Immature natural killer cell (primary cell): ENCODE measurements at regions not wholly inside any gene's neighbourhood (a gene's known extent, or its start where the extent isn't known, plus 50 kb on each side); places are given as distances from the start of the nearest gene placed in this dataset.
"Not testable (repeated sequence)": the region's sequence is repeated elsewhere in the genome, so short reads cannot be mapped to it uniquely, and the experiment has no call there.

ENCODE experiments used
- DNase-seq, 3 donors: peaks; one replicate each; pipeline ENCODE4 v3.0.0; 2022; ENCODE audit warnings: mixed read lengths in 1 of 3
- H3K27ac Mint-ChIP-seq, 6 donors: one replicate each; pipeline ENCODE4 v1.8.0; 2020; ENCODE audit warnings: mixed read lengths in 6 of 6, mild to moderate bottlenecking in 5 of 6, inconsistent platforms in 4 of 6, moderate library complexity in 3 of 6
- H3K27me3 Mint-ChIP-seq, 3 donors: one replicate each; pipeline ENCODE4 v1.8.0; 2020 to 2021; ENCODE audit warnings: low read depth in 3 of 3, mild to moderate bottlenecking in 3 of 3, mixed read lengths in 3 of 3, moderate library complexity in 3 of 3, inconsistent platforms in 1 of 3
- H3K36me3 Mint-ChIP-seq, 3 donors: one replicate each; pipeline ENCODE4 v1.8.0; 2020; ENCODE audit warnings: mixed read lengths in 3 of 3, inconsistent platforms in 2 of 3, mild to moderate bottlenecking in 2 of 3
- H3K4me1 Mint-ChIP-seq, 2 donors: one replicate each; pipeline ENCODE4 v1.8.0; 2020; ENCODE audit warnings: inconsistent platforms in 2 of 2, mild to moderate bottlenecking in 2 of 2, mixed read lengths in 2 of 2, moderate library complexity in 1 of 2
- H3K4me3 Mint-ChIP-seq, 5 donors: one replicate each; pipeline ENCODE4 v1.8.0; 2020; ENCODE audit warnings: mild to moderate bottlenecking in 5 of 5, mixed read lengths in 5 of 5, inconsistent platforms in 3 of 5, moderate library complexity in 3 of 5
- H3K9me3 Mint-ChIP-seq, 6 donors: one replicate each; pipeline ENCODE4 v1.8.0; 2020; ENCODE audit warnings: mild to moderate bottlenecking in 6 of 6, mixed read lengths in 6 of 6, inconsistent platforms in 4 of 6, moderate library complexity in 3 of 6

DNA sequence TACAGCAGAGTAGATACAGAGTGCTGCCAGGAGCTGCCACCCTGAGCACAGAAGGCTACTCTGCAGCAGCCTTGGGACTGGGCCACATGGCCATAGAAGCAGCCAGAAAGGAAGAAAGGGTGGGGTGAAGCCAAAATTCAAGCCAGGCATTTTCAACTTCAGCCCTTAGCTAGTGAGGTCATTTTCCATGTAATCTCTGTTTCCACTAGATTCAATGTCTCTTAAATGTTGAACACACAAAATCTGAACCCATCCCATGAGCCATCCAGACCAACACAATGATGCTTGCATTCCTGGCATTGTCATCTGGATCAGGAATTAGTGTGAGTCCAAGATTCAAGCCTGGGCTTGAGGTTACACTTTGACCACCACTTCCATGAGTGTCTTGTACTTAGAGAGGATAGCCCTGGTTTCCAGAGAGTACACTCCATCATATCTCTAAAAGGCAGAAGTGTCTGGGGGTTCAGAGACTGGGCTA lies 243.6 kb downstream of the OSR1 start:
- no peaks in the 10 kb centered on the region for H3K4me1 Mint-ChIP-seq

DNA sequence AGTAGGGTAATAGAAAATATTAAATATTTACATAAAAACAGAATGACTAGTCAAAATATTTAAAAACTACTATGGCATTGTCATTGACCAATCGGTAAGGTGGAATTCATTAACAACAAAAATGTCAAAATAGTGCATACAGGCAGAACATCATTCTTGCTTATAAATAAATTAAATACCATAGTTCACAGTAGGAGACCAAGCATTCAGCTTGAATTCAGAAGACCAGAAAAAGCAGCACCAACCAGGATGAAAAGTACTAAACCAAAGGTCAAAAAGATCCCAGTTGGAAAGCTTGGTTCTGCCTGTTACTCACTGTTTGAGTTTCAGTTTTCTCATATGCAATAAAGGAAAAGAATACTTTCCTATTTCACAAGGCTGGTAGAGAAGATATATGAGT lies 244.3 kb downstream of the OSR1 start:
- Mint-ChIP-seq H3K4me3 (no peak overlapping the region), H3K36me3 (no peaks in the 10 kb centered on the region), H3K27ac (no peak overlapping the region), H3K4me1 (no peaks in the 10 kb centered on the region), H3K9me3 (peaks cover 1 to 30% (median 14%) of the 10 kb centered on the region in 6 donors), H3K27me3 (no peaks in the 10 kb centered on the region)
- DNase-seq = no peak

More for the DNA sequence above, 243.6 kb downstream of the OSR1 start:
- Mint-ChIP-seq H3K27ac (no peak overlapping the region), H3K4me3 (no peak overlapping the region), H3K27me3 (no peaks in the 10 kb centered on the region), H3K36me3 (no peaks in the 10 kb centered on the region), H3K9me3 (peaks cover 1 to 27% (median 14%) of the 10 kb centered on the region in 6 donors)
- DNase-seq = no peak

DNA sequence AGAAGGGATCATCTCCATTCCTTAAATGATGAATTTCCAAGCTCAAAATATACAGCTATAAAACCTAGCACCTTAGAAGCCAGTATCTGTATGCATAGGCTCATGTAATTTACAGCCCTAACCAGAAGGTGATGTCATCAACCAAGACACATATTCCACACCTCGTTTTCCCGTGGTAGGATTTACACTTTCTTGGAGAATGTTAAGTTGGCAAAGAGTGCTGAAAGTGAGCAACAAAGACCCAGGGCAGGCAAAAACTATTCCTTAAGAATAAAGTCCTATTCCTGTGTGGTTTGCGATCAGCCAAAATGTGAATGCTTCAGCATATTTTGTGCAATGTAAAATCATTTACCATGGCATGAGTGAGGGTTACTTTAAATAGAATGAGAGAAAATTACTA lies 247.1 kb downstream of the OSR1 start:
- Mint-ChIP-seq H3K4me1 (no peaks in the 10 kb centered on the region), H3K9me3 (peaks cover 5 to 26% (median 8%) of the 10 kb centered on the region in 6 donors), H3K27me3 (no peaks in the 10 kb centered on the region), H3K36me3 (no peaks in the 10 kb centered on the region), H3K27ac (no peak overlapping the region), H3K4me3 (no peak overlapping the region)
- DNase-seq = no peak

DNA sequence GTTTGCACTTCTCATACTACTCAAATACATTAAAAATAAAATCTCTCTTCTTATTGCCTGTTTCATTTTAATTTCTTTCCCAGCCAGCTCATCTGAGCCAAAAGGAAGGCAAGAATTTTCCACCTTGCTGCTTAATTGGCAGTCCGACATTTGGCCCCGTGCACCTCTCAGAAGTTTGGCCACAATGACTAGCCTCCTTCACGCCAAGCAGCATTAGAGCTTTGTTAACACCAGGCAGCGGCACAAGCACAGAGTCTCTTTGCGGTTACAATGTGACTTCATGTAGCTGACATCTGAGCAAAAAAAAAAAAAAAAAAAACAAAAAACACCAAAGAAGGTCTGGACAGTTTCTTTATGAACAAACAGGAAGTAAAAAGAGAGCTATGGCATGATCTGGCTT lies 248.9 kb downstream of the OSR1 start:
- peaks cover 0 to under 1% (median 0%) of the 10 kb centered on the region in 3 donors for H3K27me3 Mint-ChIP-seq
- H3K36me3 Mint-ChIP-seq = no peaks in the 10 kb centered on the region
- peaks cover 5 to 23% (median 7%) of the 10 kb centered on the region in 6 donors for H3K9me3 Mint-ChIP-seq
- H3K4me1 Mint-ChIP-seq = no peaks in the 10 kb centered on the region
- no peak overlapping the region for H3K4me3 Mint-ChIP-seq
- DNase-seq = no peak
- H3K27ac Mint-ChIP-seq = no peak overlapping the region

DNA sequence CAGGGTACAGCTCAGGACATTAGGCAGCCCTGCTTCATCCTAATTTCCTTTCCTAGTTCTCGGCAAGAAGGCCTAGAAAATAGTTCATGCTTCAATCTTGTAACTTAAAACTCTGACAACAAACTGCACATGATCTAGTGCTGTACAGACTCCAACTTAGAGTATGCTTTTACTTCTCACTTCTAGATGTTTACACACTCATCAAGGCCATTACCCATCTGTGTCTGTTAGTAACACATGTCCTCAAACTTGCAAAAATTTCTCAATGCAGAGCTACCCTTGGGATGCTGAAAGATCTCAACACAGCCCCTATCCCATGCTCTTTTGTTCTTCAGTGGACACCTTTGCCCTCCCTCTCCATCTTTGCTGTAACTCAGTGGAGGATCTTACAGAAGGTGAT lies 252.0 kb downstream of the OSR1 start:
- H3K27me3 Mint-ChIP-seq = peaks cover 0 to 3% (median 2%) of the 10 kb centered on the region in 3 donors
- no peak overlapping the region for H3K27ac Mint-ChIP-seq
- no peak for DNase-seq
- H3K9me3 Mint-ChIP-seq = peaks cover 5 to 31% (median 8%) of the 10 kb centered on the region in 6 donors
- H3K4me1 Mint-ChIP-seq = no peaks in the 10 kb centered on the region
- no peaks in the 10 kb centered on the region for H3K36me3 Mint-ChIP-seq
- no peak overlapping the region for H3K4me3 Mint-ChIP-seq

DNA sequence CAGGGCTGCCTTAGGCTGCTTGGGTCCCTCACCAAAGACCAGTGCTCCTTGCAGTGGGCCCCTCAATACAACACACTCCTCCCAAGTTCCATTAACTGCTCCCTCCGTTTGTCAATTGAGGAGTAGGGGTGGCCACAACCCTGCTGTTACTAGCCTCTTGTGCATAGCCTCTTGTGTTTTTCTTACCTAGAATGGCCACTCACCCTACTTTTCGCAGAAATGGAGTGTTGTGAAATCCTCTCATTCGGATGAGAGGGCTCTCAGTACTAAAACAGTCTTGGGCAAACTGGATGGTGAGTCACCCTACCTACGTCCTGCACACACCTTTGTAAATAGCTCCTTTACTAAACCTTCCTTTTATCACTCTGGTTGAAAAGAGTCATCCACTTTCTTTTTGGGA lies 253.9 kb downstream of the OSR1 start:
- DNase-seq = no peak
- Mint-ChIP-seq H3K27me3 (peaks cover 0 to 3% (median 2%) of the 10 kb centered on the region in 3 donors), H3K9me3 (peaks cover 1 to 37% (median 11%) of the 10 kb centered on the region in 6 donors), H3K27ac (no peak overlapping the region), H3K4me1 (no peaks in the 10 kb centered on the region), H3K4me3 (no peak overlapping the region), H3K36me3 (no peaks in the 10 kb centered on the region)

DNA sequence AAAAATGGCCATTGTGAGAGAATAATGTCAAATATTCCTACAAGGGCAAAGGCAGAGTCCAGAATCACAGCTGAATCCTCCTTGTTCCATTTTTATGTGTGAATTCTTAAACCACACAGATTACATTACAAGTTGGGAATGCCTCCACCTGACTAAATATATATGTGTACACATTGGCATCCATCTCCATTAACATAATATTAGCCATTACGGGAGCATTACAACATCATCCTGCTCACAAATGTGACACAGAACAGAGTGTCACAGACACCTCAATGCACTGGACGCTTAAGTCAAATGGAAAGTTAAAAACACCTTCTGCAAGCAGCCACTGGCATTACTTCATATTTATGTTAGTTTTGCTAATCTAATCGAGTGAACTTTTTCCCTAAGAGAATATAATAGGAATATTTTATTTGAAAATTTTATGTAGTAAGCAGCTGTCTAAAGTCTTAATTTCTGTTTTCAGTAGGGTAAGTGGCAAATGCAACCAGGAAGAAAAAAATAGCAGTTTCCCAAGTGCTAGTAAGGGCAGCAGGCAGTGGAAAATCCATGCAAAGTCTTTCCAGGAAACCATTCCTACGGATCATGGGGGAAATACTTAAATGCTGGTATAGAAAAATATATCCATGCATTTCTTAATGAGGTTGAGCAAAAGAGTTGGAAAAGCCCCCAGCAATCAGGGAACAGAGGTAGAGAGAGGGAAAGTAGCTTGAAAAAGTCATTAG lies 255.6 kb downstream of the OSR1 start:
- Mint-ChIP-seq H3K27ac (no peak overlapping the region), H3K27me3 (peaks cover 0 to 3% (median 2%) of the 10 kb centered on the region in 3 donors), H3K4me1 (no peaks in the 10 kb centered on the region), H3K4me3 (no peak overlapping the region), H3K9me3 (peaks cover 0 to 33% (median 11%) of the 10 kb centered on the region in 6 donors), H3K36me3 (no peaks in the 10 kb centered on the region)
- no peak for DNase-seq

DNA sequence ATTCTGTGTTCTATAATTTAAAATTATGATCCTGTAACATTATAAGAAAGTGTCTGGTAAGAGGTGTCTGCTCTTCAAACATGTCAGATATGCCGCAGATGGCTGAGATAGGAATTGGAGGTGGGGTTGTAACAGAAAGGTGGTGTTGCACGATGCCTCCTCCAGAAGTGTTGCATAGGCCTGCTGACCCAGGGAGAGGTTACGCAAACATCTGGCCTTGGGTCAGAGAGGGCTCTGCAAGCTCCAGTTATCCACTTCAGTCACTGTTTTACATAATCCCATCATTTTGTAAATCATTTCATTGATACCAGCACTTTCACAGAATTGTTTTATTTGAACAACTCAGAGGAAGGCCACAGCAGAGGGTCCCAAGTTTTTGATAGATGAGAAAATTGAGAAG lies 256.5 kb downstream of the OSR1 start:
- Mint-ChIP-seq H3K27me3 (peaks cover 0 to 3% (median 2%) of the 10 kb centered on the region in 3 donors), H3K4me3 (no peak overlapping the region), H3K9me3 (peaks cover under 1 to 33% (median 11%) of the 10 kb centered on the region in 6 donors), H3K27ac (no peak overlapping the region), H3K4me1 (no peaks in the 10 kb centered on the region), H3K36me3 (no peaks in the 10 kb centered on the region)
- DNase-seq = no peak

DNA sequence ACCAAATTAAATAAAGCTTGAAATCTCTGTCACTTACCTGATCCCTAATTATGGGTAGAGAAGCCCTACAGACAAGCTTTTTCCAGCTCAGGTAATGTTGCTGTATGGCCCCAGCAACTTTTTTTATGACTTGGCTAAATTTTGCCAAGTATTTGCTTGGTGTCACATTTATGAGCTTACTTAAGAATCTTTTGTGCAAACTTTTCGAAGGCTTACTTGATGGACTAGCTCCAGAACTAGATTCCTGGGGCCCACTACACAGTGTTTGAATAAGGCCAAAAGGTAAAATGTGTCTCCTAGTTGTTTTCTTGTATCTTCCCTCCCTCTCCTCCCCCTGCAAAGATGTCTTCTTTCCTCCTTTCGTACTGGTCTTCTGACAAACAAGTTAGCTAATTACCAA lies 257.9 kb downstream of the OSR1 start:
- peaks cover 0 to 3% (median 2%) of the 10 kb centered on the region in 3 donors for H3K27me3 Mint-ChIP-seq
- peaks cover 3 to 37% (median 12%) of the 10 kb centered on the region in 6 donors for H3K9me3 Mint-ChIP-seq
- no peak overlapping the region for H3K27ac Mint-ChIP-seq
- H3K4me1 Mint-ChIP-seq = no peaks in the 10 kb centered on the region
- H3K36me3 Mint-ChIP-seq = no peaks in the 10 kb centered on the region
- no peak overlapping the region for H3K4me3 Mint-ChIP-seq
- no peak for DNase-seq

DNA sequence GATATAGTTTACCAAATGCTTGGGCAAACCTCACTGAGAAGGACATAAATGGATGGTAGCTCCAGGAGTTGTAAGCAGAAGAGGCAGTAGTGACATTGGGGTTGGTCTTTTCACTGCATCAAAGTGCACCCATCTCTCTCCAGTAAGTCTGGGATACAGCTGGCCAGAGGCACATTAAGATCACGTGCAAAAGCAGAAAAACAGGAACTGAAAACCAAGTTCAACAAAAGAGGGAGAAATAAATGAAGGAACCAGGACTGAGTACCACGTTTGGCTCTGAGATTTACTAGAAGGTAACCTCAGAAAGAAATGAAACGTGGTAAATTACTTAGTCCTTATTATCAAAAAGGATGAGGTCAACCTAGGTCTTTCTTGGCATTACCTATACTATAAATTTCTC lies 259.2 kb downstream of the OSR1 start:
- Mint-ChIP-seq H3K36me3 (no peaks in the 10 kb centered on the region), H3K4me1 (no peaks in the 10 kb centered on the region), H3K27me3 (peaks cover 0 to 3% (median 2%) of the 10 kb centered on the region in 3 donors), H3K4me3 (no peak overlapping the region), H3K27ac (no peak overlapping the region), H3K9me3 (peaks cover 4 to 43% (median 14%) of the 10 kb centered on the region in 6 donors)
- no peak for DNase-seq

DNA sequence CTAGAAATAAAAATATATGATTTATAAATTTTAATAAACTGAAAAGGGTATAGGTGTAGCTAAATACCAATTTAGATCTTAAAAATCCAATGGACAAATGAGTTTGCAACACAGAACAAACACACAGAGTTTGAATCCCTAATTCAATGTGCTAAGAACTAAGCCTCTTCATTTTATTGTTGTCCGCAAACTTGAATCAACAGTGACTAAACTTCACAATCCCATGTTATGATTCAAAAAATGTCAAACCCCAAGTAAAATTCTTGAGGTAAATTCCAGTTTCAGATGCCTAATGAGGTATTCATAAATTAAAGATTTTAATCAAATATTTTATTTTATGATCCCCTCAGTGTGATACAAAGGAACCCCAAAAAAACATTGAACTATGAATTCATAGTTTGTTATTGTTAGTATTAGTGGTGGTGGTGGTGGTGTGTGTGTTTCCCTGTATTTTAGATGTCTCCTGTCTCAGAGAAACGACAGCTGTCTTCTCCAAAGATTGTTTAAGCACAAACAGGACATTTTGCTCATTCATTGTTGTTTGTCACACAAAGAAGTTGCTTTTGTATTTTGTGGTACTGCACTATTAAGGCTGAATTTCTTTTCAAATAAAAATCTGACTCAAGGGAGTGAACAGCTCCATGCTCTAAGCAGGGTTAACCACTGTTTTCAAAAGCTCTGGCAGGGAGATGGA lies 259.8 kb downstream of the OSR1 start:
- H3K4me3 Mint-ChIP-seq = no peak overlapping the region
- peaks cover 4 to 44% (median 18%) of the 10 kb centered on the region in 6 donors for H3K9me3 Mint-ChIP-seq
- DNase-seq = no peak
- H3K36me3 Mint-ChIP-seq = no peaks in the 10 kb centered on the region
- H3K27ac Mint-ChIP-seq = no peak overlapping the region
- no peaks in the 10 kb centered on the region for H3K4me1 Mint-ChIP-seq
- peaks cover 0 to 3% (median 2%) of the 10 kb centered on the region in 3 donors for H3K27me3 Mint-ChIP-seq

DNA sequence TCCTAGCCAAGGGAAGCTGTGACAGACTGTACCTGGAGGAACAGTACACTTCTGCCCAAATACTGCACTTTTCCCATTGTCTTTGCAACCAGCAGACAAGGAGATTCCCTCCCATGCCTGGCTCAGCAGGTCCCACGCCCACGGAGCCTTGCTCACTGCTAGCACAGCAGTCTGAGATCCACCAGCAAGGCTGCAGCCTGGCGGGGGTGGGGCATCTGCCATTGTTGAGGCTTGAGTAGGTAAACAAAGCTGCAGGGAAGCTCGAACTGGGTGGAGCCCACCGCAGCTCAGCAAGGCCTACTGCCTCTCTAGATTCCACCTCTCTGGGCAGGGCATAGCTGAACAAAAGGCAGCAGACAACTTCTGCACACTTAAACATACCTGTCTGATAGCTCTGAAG lies 268.9 kb downstream of the OSR1 start:
- peaks cover 3 to 55% (median 31%) of the 10 kb centered on the region in 6 donors for H3K9me3 Mint-ChIP-seq
- H3K36me3 Mint-ChIP-seq, H3K27ac Mint-ChIP-seq, H3K4me3 Mint-ChIP-seq, DNase-seq, H3K4me1 Mint-ChIP-seq, H3K27me3 Mint-ChIP-seq: not testable (repeated sequence)

DNA sequence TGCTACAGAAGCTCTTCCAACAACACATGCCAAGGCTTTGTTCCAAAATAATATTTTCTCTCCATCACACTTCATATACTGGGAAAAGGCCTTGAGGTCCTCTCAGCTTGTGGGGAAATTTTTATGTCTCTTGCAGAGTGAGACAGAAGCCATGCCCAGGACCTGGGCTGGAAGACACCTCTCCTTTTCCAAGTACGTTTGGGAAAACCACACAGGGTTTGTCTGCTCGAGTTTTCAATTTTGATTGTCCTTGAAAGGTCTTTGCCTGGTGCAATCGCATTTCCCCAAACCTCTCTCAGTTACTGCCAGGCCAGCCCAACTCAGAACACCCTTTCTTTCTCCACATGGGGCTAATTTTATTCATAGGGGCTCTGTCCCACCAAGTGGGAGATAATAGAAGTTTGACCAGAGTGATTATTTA lies 272.2 kb downstream of the OSR1 start:
- peaks cover 3 to 40% (median 16%) of the 10 kb centered on the region in 6 donors for H3K9me3 Mint-ChIP-seq
- H3K27me3 Mint-ChIP-seq = peaks cover 0 to 6% (median 0%) of the 10 kb centered on the region in 3 donors
- no peak overlapping the region for H3K27ac Mint-ChIP-seq
- no peak overlapping the region for H3K4me3 Mint-ChIP-seq
- peaks cover 0 to 3% (median 0%) of the 10 kb centered on the region in 3 donors for H3K36me3 Mint-ChIP-seq
- DNase-seq = no peak
- H3K4me1 Mint-ChIP-seq = no peaks in the 10 kb centered on the region

DNA sequence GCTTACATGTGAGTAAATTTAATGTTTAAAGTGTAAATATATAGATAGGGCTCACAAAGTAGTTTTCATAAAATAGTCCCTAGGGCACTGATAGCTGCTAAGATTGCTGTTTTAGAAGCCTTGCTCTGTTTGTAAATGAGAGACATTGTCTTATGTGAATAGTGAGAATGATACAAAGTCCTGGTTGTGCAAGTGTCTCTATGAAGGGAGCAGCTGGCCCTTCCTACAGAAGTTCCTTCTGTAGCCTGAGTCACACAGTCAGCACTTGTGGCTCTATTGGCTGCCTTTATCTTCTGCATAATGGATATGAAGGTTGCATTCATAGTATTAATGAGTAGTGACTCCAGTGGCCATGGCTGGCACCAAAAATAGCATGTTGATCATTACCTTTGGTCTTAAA lies 279.7 kb downstream of the OSR1 start:
- no peak for DNase-seq
- Mint-ChIP-seq H3K9me3 (peaks cover 10 to 36% (median 14%) of the 10 kb centered on the region in 6 donors), H3K4me3 (no peak overlapping the region), H3K36me3 (peaks cover 0 to 4% (median 0%) of the 10 kb centered on the region in 3 donors), H3K27me3 (peaks cover 0 to 2% (median 0%) of the 10 kb centered on the region in 3 donors), H3K4me1 (no peaks in the 10 kb centered on the region), H3K27ac (no peak overlapping the region)
